Activated naive CD4-positive, alpha-beta T cell treated with anti-CD3 and anti-CD28 coated beads for 36 hours (primary cell): ENCODE measurements at regions not wholly inside any gene's neighbourhood (a gene's known extent, or its start where the extent isn't known, plus 50 kb on each side); places are given as distances from the start of the nearest gene placed in this dataset.

Source experiments
- CTCF ChIA-PET: fragments of 350-600 bp; sonication (Branson Sonifier 250); formaldehyde crosslinking; loops from one replicate; lab custom pipeline; 2021; ENCODE audit warnings: antibody characterized with exemption; lab: Charles Lee
- DNase-seq: peaks from one replicate; pipeline ENCODE4 v3.0.0-alpha.2; 2020
- H3K27ac Mint-ChIP-seq: one replicate; pipeline ENCODE4 v1.8.0; 2021; ENCODE audit warnings: mild to moderate bottlenecking, mixed read lengths
- H3K27me3 Mint-ChIP-seq: one replicate; pipeline ENCODE4 v1.8.0; 2021; ENCODE audit warnings: low read depth, mixed read lengths
- H3K36me3 Mint-ChIP-seq: one replicate; pipeline ENCODE4 v1.8.0; 2021; ENCODE audit warnings: low read depth, mixed read lengths
- H3K4me1 Mint-ChIP-seq: one replicate; pipeline ENCODE4 v1.8.0; 2021; ENCODE audit warnings: low read depth, mixed read lengths
- H3K4me3 Mint-ChIP-seq: one replicate; pipeline ENCODE4 v1.8.0; 2021; ENCODE audit warnings: mild to moderate bottlenecking, moderate library complexity, mixed read lengths
- H3K9me3 Mint-ChIP-seq: one replicate; pipeline ENCODE4 v1.8.0; 2021; ENCODE audit warnings: mixed read lengths
- intact Hi-C: fragments of 100-400 bp; cut with micrococcal nuclease; formaldehyde crosslinking; loops from one replicate; pipeline ENCODE4 v1.15.1; 2023

DNA sequence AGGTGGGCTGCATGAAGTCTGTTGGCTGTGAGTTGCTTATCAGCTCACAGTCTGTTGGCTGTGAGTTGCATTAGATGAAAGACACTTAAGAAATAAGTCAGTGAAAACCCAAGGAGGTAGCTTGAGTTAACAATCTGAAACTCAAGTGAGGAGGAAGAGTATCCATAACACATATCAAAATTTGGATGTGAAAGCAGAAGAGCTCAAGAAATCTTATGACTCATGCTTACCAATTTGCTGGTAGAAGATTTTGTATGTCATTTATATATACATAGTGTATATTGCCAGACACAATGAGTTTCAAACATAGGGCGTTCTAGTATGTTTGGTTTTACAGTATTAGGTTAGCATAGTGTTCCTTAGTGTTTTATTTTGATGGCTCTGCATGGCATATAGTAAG lies 107.4 kb downstream of the DDIT4L start:
- intact Hi-C loops: loop anchor here (1.0 to 5.0 kb wide), 14 partner anchors 10 to 1420 kb away; partner anchors contain the start of genes DAPP1 and TRMT10A
- H3K4me3 Mint-ChIP-seq: no peak overlapping the region
- peak overlapping the region; percentile 89 for H3K27ac Mint-ChIP-seq
- peaks cover 2% of the 10 kb centered on the region for H3K36me3 Mint-ChIP-seq
- peak; percentile 35 for DNase-seq
- CTCF ChIA-PET: interaction anchor here (0.6 to 4.3 kb wide), 5 partner anchors 10 to 84 kb away, joined by 3 to 39 read pairs (median 15); no protein-coding TSS in a partner anchor
- H3K9me3 Mint-ChIP-seq: no peaks in the 10 kb centered on the region
- H3K4me1 Mint-ChIP-seq: peaks cover 72% of the 10 kb centered on the region
- H3K27me3 Mint-ChIP-seq: peaks cover 2% of the 10 kb centered on the region

DNA sequence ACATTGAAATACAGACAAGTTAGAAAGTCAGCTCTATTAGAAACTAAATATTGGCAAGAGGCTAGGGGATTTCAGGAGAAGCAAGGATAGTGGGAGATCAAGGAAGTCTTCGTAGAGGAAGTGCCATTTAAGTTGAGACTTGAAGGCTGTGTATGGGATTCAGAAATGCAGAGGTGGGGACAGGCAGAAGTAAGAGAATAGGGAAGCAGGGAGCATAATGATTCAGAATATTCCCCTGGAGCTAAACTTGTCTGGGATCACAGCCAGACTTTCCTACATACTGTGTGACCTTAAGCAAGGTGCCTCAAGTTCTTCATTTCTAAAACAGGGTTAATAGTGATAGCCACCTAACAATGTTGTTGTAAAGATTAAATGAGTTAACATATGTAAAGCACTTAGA lies 108.8 kb downstream of the DDIT4L start:
- DNase-seq: no peak
- peaks cover 2% of the 10 kb centered on the region for H3K36me3 Mint-ChIP-seq
- H3K9me3 Mint-ChIP-seq: no peaks in the 10 kb centered on the region
- intact Hi-C loops: loop anchor here (5.0 kb wide), 2 partner anchors 519 to 1096 kb away; partner anchors contain the start of gene TRMT10A
- peak overlapping the region; percentile 71 for H3K27ac Mint-ChIP-seq
- peaks cover 2% of the 10 kb centered on the region for H3K27me3 Mint-ChIP-seq
- H3K4me1 Mint-ChIP-seq: peaks cover 69% of the 10 kb centered on the region
- CTCF ChIA-PET: interaction anchor here (0.7 to 4.3 kb wide), 4 partner anchors 11 to 142 kb away, joined by 3 to 39 read pairs (median 15); no protein-coding TSS in a partner anchor
- no peak overlapping the region for H3K4me3 Mint-ChIP-seq

DNA sequence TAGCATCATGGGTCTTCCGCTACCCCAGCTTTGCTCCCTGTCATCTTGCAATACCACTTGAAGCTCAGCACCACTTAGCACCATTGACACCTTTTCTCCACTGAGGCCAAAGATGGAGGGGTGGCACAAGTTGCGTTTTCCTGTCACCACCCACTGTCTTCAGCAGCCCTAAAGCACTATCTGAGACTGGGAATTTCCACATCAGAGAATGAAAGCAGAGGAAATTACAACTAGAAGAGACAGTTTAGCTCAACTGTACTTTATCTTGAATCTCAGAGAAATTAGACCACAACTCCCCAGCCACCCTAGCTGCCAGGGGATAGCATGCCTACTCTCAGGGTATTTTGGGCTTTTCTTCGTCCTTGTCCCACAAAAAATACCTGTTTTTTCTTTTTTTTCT lies 111.0 kb downstream of the DDIT4L start:
- CTCF ChIA-PET: interaction anchor here (0.7 to 3.2 kb wide), 5 partner anchors 13 to 129 kb away, joined by 3 to 24 read pairs (median 4); partner anchors contain the start of gene H2AZ1
- intact Hi-C loops: no loop called here
- no peaks in the 10 kb centered on the region for H3K36me3 Mint-ChIP-seq

DNA sequence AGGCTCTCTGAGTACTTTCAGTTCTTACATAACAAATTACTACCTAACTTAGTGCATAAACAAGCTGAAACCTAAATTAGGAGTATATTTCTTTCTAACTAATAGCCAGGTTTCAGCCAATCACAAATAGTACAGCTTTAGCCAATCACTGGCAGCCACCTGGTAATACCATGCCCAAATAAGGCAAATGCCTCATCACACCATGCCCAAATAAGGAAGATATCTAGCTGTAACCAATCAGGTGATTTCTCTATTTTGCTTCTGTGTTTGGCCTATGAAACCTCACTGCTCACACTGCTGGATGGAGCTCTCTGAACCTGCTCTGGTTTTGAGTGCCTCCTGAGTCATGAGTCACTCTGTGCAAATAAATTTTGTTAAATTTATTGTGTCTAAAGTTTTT lies 113.5 kb downstream of the DDIT4L start:
- peaks cover 8% of the 10 kb centered on the region for H3K27me3 Mint-ChIP-seq
- peaks cover 32% of the 10 kb centered on the region for H3K4me1 Mint-ChIP-seq
- intact Hi-C loops: no loop called here
- no peaks in the 10 kb centered on the region for H3K36me3 Mint-ChIP-seq
- H3K4me3 Mint-ChIP-seq: no peak overlapping the region
- no peaks in the 10 kb centered on the region for H3K9me3 Mint-ChIP-seq
- peak; percentile 39 for DNase-seq
- CTCF ChIA-PET: interaction anchor here (0.8 to 1.1 kb wide), 2 partner anchors 10 to 17 kb away, joined by 3 to 9 read pairs; no protein-coding TSS in a partner anchor
- no peak overlapping the region for H3K27ac Mint-ChIP-seq

More for the DNA sequence above, 111.0 kb downstream of the DDIT4L start:
- H3K4me3 Mint-ChIP-seq: no peak overlapping the region
- DNase-seq: peak; percentile 47
- peak overlapping the region; percentile 92 for H3K27ac Mint-ChIP-seq
- no peaks in the 10 kb centered on the region for H3K9me3 Mint-ChIP-seq
- peaks cover 51% of the 10 kb centered on the region for H3K4me1 Mint-ChIP-seq
- peaks cover 5% of the 10 kb centered on the region for H3K27me3 Mint-ChIP-seq

DNA sequence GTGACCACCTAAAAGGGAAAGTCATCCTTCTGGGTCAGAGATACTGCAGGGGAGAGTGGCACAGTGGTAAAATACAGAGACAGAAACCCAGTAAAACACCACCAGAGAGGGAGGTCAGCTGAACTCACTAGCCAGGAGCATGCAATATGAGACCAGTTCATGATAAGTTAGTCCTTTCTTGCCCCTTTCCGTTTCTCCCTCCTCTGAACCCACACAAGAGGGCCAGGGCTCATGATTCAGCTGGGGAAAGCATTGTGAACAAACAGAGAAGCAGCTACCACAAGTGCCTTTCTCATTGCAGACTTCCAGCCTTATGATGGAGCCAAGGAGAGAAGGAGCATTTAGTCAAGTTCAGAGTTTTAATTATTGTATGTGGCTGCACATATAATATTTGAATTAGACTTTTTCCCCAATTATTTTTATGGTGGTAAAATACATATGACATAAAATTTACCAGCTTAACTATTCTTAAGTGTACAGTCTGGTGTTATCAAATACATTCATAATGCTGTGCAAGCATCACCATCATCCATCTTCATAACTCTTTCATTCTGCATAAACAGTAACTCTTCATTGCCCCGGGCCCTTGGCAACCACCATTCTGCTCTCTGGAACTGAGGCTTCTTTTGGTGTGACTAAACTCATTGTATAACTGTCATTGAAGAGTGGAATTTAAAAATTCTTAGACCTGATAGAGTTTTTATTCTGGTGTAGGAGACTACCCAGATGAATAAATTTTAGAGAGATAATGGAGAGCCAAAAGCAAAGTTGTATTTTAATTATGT lies 114.6 kb downstream of the DDIT4L start:
- H3K4me3 Mint-ChIP-seq: no peak overlapping the region
- intact Hi-C loops: no loop called here
- DNase-seq: no peak
- no peaks in the 10 kb centered on the region for H3K36me3 Mint-ChIP-seq
- no peaks in the 10 kb centered on the region for H3K9me3 Mint-ChIP-seq
- H3K27ac Mint-ChIP-seq: no peak overlapping the region
- CTCF ChIA-PET: interaction anchor here (1.1 to 1.7 kb wide), 2 partner anchors 17 to 18 kb away, joined by 3 to 5 read pairs; no protein-coding TSS in a partner anchor
- peaks cover 23% of the 10 kb centered on the region for H3K4me1 Mint-ChIP-seq
- H3K27me3 Mint-ChIP-seq: peaks cover 10% of the 10 kb centered on the region

DNA sequence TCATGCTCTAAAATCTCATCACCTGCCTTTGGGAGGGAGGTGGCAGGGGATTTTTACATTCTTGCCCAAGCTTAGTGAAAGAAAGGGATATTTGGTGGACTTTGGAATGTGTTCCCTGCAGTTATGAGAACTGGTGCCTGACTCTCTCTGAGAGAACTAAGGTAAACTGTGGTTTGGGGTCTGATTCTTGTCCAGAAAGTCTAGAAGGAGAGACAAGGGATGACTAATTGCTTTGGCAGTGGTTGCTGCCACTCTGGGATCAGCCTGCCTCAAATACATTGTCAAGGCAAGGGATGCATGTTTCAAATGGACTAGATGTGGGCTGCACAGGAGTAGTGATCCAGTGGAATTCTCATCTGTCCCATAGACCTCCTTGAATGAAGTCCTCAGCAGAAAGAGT lies 115.2 kb downstream of the DDIT4L start:
- no peak overlapping the region for H3K4me3 Mint-ChIP-seq
- peaks cover 11% of the 10 kb centered on the region for H3K27me3 Mint-ChIP-seq
- peaks cover 19% of the 10 kb centered on the region for H3K4me1 Mint-ChIP-seq
- DNase-seq: no peak
- no peaks in the 10 kb centered on the region for H3K36me3 Mint-ChIP-seq
- H3K27ac Mint-ChIP-seq: no peak overlapping the region
- no peaks in the 10 kb centered on the region for H3K9me3 Mint-ChIP-seq
- CTCF ChIA-PET: interaction anchor here (1.0 to 1.7 kb wide), 2 partner anchors 18 to 77 kb away, joined by 3 to 5 read pairs; no protein-coding TSS in a partner anchor
- intact Hi-C loops: no loop called here

DNA sequence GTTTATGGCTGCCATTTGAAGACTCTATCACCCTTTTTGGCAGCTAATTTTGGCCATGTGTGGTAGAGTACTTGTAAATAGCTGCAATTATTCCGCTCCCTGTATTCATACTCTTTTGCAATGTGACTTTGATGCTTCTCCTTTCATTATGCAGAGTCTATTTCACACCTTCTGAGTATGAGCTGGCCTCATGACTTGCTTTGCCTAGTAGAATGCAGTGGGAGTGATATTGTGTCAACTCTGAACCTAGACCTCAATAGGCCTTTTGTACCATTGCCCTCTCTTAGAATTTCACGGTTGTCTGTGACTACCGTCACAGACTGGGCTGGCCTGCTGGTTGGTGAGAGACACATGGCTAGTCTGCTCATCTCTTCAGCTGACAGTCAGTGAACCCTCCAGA lies 118.8 kb downstream of the DDIT4L start:
- Mint-ChIP-seq H3K36me3 (no peaks in the 10 kb centered on the region), H3K27me3 (peaks cover 29% of the 10 kb centered on the region), H3K9me3 (no peaks in the 10 kb centered on the region), H3K4me3 (no peak overlapping the region), H3K4me1 (no peaks in the 10 kb centered on the region), H3K27ac (no peak overlapping the region)
- CTCF ChIA-PET: interaction anchor here (1.5 kb wide), 1 partner anchor 12 kb away, joined by 3 read pairs; no protein-coding TSS in a partner anchor
- intact Hi-C loops: no loop called here
- DNase-seq: no peak

DNA sequence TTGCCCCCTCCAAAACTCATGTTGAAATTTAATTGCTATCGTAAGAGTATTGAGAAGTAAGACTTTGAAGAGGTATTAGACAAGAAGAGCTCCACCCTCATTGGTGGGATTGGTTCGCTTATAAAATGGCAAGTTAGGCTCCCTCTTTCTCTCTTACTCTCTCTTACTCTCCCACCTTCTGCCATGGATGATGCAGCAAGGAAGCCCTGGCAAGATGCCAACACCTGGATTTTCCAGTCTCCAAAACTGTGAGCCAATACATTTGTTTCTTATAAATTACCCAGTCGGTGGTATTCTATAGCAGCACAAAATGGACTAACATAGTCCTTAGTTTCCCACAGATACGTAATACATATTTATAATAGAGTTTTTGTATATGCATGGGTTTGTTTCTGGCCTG lies 119.4 kb downstream of the DDIT4L start:
- CTCF ChIA-PET: interaction anchor here (1.5 kb wide), 1 partner anchor 12 kb away, joined by 3 read pairs; no protein-coding TSS in a partner anchor
- H3K9me3 Mint-ChIP-seq: no peaks in the 10 kb centered on the region
- no peak overlapping the region for H3K27ac Mint-ChIP-seq
- no peak overlapping the region for H3K4me3 Mint-ChIP-seq
- DNase-seq: no peak
- peaks cover 32% of the 10 kb centered on the region for H3K27me3 Mint-ChIP-seq
- intact Hi-C loops: no loop called here
- no peaks in the 10 kb centered on the region for H3K4me1 Mint-ChIP-seq
- no peaks in the 10 kb centered on the region for H3K36me3 Mint-ChIP-seq

DNA sequence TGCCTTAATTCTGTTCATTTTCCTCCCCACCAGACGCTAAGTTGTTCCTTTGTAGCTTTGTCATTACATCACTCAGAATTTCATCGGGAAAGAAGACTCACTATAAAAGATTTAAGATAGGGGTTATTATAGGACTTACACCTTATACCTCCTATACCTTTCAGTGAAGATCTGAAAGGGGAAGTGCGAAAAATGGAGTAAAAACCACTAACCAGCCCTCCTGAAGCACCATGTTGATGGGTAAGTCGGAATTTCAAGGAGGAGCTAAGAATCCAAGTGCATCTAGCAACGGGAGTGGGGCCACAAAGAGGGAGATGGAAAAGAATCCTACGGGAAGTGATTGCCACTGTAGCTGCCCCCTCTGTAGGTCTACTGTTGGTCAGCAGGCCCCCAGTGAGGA lies 119.1 kb upstream of the H2AZ1 start:
- H3K9me3 Mint-ChIP-seq: no peaks in the 10 kb centered on the region
- H3K36me3 Mint-ChIP-seq: no peaks in the 10 kb centered on the region
- H3K27me3 Mint-ChIP-seq: peaks cover 31% of the 10 kb centered on the region
- intact Hi-C loops: no loop called here
- H3K4me1 Mint-ChIP-seq: no peaks in the 10 kb centered on the region
- H3K27ac Mint-ChIP-seq: no peak overlapping the region
- DNase-seq: no peak
- CTCF ChIA-PET: interaction anchor here (1.0 kb wide), 1 partner anchor 23 kb away, joined by 4 read pairs; no protein-coding TSS in a partner anchor
- H3K4me3 Mint-ChIP-seq: no peak overlapping the region

DNA sequence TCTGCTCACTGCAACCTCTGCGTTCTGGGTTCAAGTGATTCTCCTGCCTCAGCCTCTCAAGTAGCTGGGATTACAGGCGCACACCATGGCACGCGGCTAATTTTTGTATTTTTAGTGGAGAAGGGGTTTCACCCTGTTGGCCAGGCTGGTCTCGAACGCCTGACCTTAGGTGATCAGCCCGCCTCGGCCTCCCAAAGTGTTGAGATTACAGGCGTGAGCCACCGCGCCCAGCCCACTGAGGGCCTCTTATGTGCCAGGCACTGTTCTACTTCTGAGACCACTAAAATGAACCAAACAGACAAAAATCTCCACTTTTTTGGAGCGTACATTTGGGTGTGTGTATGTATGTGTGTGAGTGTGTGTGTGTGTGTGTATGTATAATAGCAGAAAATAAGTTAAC lies 117.2 kb upstream of the H2AZ1 start:
- Mint-ChIP-seq H3K9me3 (no peaks in the 10 kb centered on the region), H3K27me3 (peaks cover 30% of the 10 kb centered on the region), H3K27ac (no peak overlapping the region), H3K4me1 (no peaks in the 10 kb centered on the region), H3K4me3 (no peak overlapping the region), H3K36me3 (no peaks in the 10 kb centered on the region)
- DNase-seq: no peak
- CTCF ChIA-PET: interaction anchor here (0.9 kb wide), 2 partner anchors 9 to 78 kb away, joined by 4 to 9 read pairs; no protein-coding TSS in a partner anchor
- intact Hi-C loops: no loop called here

DNA sequence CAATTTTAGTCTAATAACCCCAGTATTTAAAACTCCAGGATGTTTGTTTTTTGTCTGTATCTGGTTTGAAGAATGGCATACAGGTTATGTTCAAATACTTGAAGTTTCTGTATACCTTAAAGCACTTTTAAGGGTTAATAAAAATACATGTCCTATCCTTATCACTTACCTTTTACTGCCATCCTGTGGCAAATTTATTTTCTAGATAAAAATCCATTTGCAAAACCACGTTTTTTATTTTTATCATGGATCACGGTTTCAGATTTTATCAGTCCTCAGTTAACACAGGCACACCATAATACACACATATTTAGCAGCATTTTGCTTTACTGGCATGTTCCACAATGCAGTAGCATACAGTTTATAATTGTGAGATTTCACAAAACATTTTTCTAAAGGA lies 113.3 kb upstream of the H2AZ1 start:
- CTCF ChIA-PET: no interaction called here
- H3K27me3 Mint-ChIP-seq: peaks cover 20% of the 10 kb centered on the region
- DNase-seq: no peak
- H3K9me3 Mint-ChIP-seq: no peaks in the 10 kb centered on the region
- H3K36me3 Mint-ChIP-seq: no peaks in the 10 kb centered on the region
- H3K4me1 Mint-ChIP-seq: no peaks in the 10 kb centered on the region
- no peak overlapping the region for H3K4me3 Mint-ChIP-seq
- intact Hi-C loops: loop anchor here (1.0 to 2.0 kb wide), 5 partner anchors 114 to 502 kb away; partner anchors contain the start of gene DAPP1
- no peak overlapping the region for H3K27ac Mint-ChIP-seq

DNA sequence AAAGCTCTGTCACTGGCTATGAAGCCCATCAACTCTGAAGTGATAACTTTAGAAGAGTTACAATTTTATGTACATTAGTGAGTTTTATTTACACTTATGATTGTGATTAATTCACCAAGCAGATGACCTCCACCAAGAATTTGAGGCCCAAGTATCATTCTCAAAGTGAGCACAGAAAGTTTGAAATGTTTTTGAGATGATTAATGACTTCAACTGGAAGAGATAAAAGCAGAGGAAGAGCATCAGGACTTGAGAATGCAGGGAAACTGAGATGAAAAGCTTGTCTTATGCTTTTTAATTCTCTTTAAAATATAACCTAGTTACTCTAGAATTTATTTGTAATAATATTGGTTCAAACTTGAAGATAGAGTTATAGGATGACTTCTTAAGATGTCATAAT lies 112.8 kb upstream of the H2AZ1 start:
- intact Hi-C loops: loop anchor here (1.0 to 2.0 kb wide), 6 partner anchors 65 to 502 kb away; partner anchors contain the start of gene DAPP1

More for the DNA sequence above, 112.8 kb upstream of the H2AZ1 start:
- no peak for DNase-seq
- Mint-ChIP-seq H3K27ac (no peak overlapping the region), H3K4me1 (no peaks in the 10 kb centered on the region), H3K27me3 (peaks cover 16% of the 10 kb centered on the region), H3K36me3 (no peaks in the 10 kb centered on the region), H3K9me3 (no peaks in the 10 kb centered on the region), H3K4me3 (no peak overlapping the region)
- CTCF ChIA-PET: interaction anchor here (0.6 kb wide), 1 partner anchor 215 kb away, joined by 5 read pairs; no protein-coding TSS in a partner anchor
